DND-41 (cell line): ENCODE measurements at regions not wholly inside any gene's neighbourhood (a gene's known extent, or its start where the extent isn't known, plus 50 kb on each side); places are given as distances from the start of the nearest gene placed in this dataset.

ENCODE experiments used
- ATAC-seq: fragments of 200-7000 bp; cut with Tn5 transposase; 3 replicates; pipeline ENCODE4 v1.9.1; 2021; ENCODE audit warnings: low read depth; ENCODE audit not compliant: insufficient read depth
- DNase-seq: peaks from one replicate; pipeline ENCODE4 v3.0.0-alpha.2; 2020
- H2AFZ ChIP-seq: 2 replicates; pipeline ENCODE4 v1.6.0; 2012; ENCODE audit warnings: low read depth, low read length
- H3K27ac ChIP-seq: 2 replicates; pipeline ENCODE4 v1.5.1; 2012; ENCODE audit warnings: low read length, inconsistent platforms
- H3K27me3 ChIP-seq: fragments of 200-600 bp; sonication (generic); 2 replicates; pipeline ENCODE4 v1.6.0; 2012; ENCODE audit warnings: low read length, mild to moderate bottlenecking, inconsistent platforms; ENCODE audit not compliant: insufficient read depth, poor library complexity
- H3K36me3 ChIP-seq: 2 replicates; pipeline ENCODE4 v1.5.1; 2012; ENCODE audit warnings: low read length, inconsistent platforms; ENCODE audit not compliant: insufficient read depth
- H3K4me1 ChIP-seq: 2 replicates; pipeline ENCODE4 v1.5.1; 2012; ENCODE audit warnings: mild to moderate bottlenecking, low read length; ENCODE audit not compliant: insufficient read depth
- H3K4me2 ChIP-seq: 2 replicates; pipeline ENCODE4 v1.6.0; 2012; ENCODE audit warnings: mild to moderate bottlenecking, moderate library complexity, low read length, inconsistent platforms; ENCODE audit not compliant: insufficient read depth
- H3K4me3 ChIP-seq, 2 experiments: fragments of 200-600 bp in 1 of 2; shearing (Covaris generic) in 1 of 2; 2 replicates each; pipeline ENCODE4 v1.5.1; 2012 to 2016; ENCODE audit warnings: inconsistent platforms in 2 of 2, low read length in 2 of 2, mild to moderate bottlenecking in 2 of 2, low read depth in 1 of 2, moderate library complexity in 1 of 2
- H3K79me2 ChIP-seq: 2 replicates; pipeline ENCODE4 v1.6.0; 2012; ENCODE audit warnings: low read length, inconsistent platforms; ENCODE audit not compliant: insufficient read depth
- H3K9ac ChIP-seq: 2 replicates; pipeline ENCODE4 v1.6.0; 2012; ENCODE audit warnings: low read depth, mild to moderate bottlenecking, inconsistent platforms, low read length, moderate library complexity
- H3K9me3 ChIP-seq: 2 replicates; pipeline ENCODE4 v1.5.1; 2012; ENCODE audit warnings: low read length, moderate library complexity, mild to moderate bottlenecking, inconsistent platforms; ENCODE audit not compliant: insufficient read depth, severe bottlenecking
- H4K20me1 ChIP-seq: 2 replicates; pipeline ENCODE4 v1.6.0; 2012; ENCODE audit warnings: low read length; ENCODE audit not compliant: insufficient read depth
- EZH2 ChIP-seq: IDR thresholded peaks from 3 replicates; pipeline ENCODE4 v1.6.1; 2012; ENCODE audit warnings: borderline replicate concordance, low read depth, mild to moderate bottlenecking, moderate library complexity, low read length, inconsistent platforms; ENCODE audit not compliant: severe bottlenecking
- TF ChIP-seq, protein P1 (sequence below): IDR thresholded peaks from 2 replicates; pipeline ENCODE4 v1.5.1; 2012; ENCODE audit warnings: borderline replicate concordance, low read length, moderate library complexity, mild to moderate bottlenecking; ENCODE audit not compliant: poor library complexity, severe bottlenecking; ENCODE audit errors: extremely low read depth

- Histone ChIP-seq H3K27me3 (no peaks in the 10 kb centered on the region), H3K4me2 (no peak overlapping the region), H3K79me2 (no peaks in the 10 kb centered on the region), H3K4me1 (no peaks in the 10 kb centered on the region), H4K20me1 (no peaks in the 10 kb centered on the region), H3K9ac (no peak overlapping the region), H3K36me3 (no peaks in the 10 kb centered on the region), H3K9me3 (no peaks in the 10 kb centered on the region), H3K4me3 (no peak overlapping the region), H3K27ac (no peak overlapping the region), H2AFZ (no peak overlapping the region)
- ATAC-seq (no peak), DNase-seq (no peak)
- TF ChIP-seq, protein P1, sequence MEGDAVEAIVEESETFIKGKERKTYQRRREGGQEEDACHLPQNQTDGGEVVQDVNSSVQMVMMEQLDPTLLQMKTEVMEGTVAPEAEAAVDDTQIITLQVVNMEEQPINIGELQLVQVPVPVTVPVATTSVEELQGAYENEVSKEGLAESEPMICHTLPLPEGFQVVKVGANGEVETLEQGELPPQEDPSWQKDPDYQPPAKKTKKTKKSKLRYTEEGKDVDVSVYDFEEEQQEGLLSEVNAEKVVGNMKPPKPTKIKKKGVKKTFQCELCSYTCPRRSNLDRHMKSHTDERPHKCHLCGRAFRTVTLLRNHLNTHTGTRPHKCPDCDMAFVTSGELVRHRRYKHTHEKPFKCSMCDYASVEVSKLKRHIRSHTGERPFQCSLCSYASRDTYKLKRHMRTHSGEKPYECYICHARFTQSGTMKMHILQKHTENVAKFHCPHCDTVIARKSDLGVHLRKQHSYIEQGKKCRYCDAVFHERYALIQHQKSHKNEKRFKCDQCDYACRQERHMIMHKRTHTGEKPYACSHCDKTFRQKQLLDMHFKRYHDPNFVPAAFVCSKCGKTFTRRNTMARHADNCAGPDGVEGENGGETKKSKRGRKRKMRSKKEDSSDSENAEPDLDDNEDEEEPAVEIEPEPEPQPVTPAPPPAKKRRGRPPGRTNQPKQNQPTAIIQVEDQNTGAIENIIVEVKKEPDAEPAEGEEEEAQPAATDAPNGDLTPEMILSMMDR, result no peak
- no peak for TF ChIP-seq EZH2
These were observed 386.5 kb upstream of the SGO1 start for GRCh38 chr3:20572473-20572872.

DNA sequence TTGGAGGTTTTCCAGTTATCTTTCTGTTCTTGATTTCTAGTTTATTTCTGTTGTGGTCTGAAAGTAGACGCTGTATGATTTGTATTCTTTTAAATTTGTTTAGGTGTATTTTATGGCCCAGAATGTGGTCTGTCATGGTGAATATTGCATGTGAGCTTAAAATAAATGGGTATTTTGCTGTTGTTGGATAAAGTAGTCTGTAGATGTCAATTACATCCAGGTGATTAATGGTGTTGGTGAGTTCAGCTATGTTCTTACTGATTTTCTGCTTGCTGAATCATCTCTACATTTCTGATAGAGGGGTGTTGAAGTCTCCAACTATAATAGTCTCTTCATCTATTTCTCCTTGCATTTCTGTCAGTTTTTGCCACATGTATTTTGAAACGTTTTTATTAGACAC lies 383.3 kb upstream of the SGO1 start:
- no peaks in the 10 kb centered on the region for H3K9me3 ChIP-seq
- H3K4me1 ChIP-seq, result no peaks in the 10 kb centered on the region
- H3K36me3 ChIP-seq, result no peaks in the 10 kb centered on the region
- H3K27ac ChIP-seq, result no peak overlapping the region
- ATAC-seq (no peak), DNase-seq (no peak)
- H2AFZ ChIP-seq, result no peak overlapping the region
- no peak overlapping the region for H3K4me2 ChIP-seq
- no peak for TF ChIP-seq EZH2
- TF ChIP-seq, protein P1, result no peak
- no peaks in the 10 kb centered on the region for H4K20me1 ChIP-seq
- H3K27me3 ChIP-seq, result no peaks in the 10 kb centered on the region
- H3K9ac ChIP-seq, result no peak overlapping the region
- H3K4me3 ChIP-seq, result no peak overlapping the region
- H3K79me2 ChIP-seq, result no peaks in the 10 kb centered on the region

- Histone ChIP-seq H3K36me3 (no peaks in the 10 kb centered on the region), H3K9ac (no peak overlapping the region), H3K79me2 (no peaks in the 10 kb centered on the region), H3K4me2 (no peak overlapping the region), H3K9me3 (no peaks in the 10 kb centered on the region), H2AFZ (no peak overlapping the region), H3K4me1 (no peaks in the 10 kb centered on the region), H3K4me3 (no peak overlapping the region), H4K20me1 (no peaks in the 10 kb centered on the region), H3K27me3 (no peaks in the 10 kb centered on the region), H3K27ac (no peak overlapping the region)
- no peak for DNase-seq
- TF ChIP-seq EZH2, result no peak
- TF ChIP-seq, protein P1, result no peak
- no peak for ATAC-seq
These were observed 379.0 kb upstream of the SGO1 start for GRCh38 chr3:20564966-20565365.

DNA sequence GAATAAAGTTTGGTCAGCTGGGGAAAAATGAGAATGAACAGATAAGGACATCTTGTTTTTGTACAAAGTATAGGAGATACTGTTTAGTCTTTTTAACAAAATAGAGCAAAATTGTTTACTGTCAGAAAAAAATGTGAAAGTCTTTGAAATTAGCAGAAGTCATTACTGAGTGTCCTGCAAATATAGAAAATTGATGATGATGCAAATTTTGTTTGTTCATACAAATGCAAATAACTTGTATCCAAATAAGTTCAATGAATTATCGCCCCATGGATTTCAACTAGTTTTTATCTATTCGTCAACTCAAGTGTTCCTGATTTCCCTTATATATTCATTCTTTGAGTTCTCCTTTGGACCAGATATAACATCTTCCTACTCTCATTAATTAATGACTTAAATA lies 378.0 kb upstream of the SGO1 start:
- Histone ChIP-seq H3K9ac (no peak overlapping the region), H3K4me3 (no peak overlapping the region), H3K4me1 (no peaks in the 10 kb centered on the region), H3K4me2 (no peak overlapping the region), H4K20me1 (no peaks in the 10 kb centered on the region), H2AFZ (no peak overlapping the region), H3K36me3 (no peaks in the 10 kb centered on the region), H3K79me2 (no peaks in the 10 kb centered on the region), H3K27me3 (no peaks in the 10 kb centered on the region), H3K27ac (no peak overlapping the region), H3K9me3 (no peaks in the 10 kb centered on the region)
- no peak for DNase-seq
- TF ChIP-seq, protein P1, result no peak
- TF ChIP-seq EZH2, result no peak
- no peak for ATAC-seq
